NT2/D1 (cell line): ENCODE measurements at regions not wholly inside any gene's neighbourhood (a gene's known extent, or its start where the extent isn't known, plus 50 kb on each side); places are given as distances from the start of the nearest gene placed in this dataset.

Experiments used
- SUZ12 ChIP-seq: IDR thresholded peaks from 2 replicates; pipeline ENCODE4 v1.6.1; 2011; ENCODE audit not compliant: insufficient read length, insufficient read depth; ENCODE audit errors: extremely low read depth
- YY1 ChIP-seq: IDR thresholded peaks from 2 replicates; pipeline ENCODE4 v1.6.1; 2011; ENCODE audit not compliant: insufficient read length, insufficient read depth
- ZNF274 ChIP-seq: IDR thresholded peaks from 2 replicates; pipeline ENCODE4 v1.6.1; 2011; ENCODE audit warnings: mild to moderate bottlenecking, low read depth, low read length

GRCh38 chr1:177366091-177366490 is 195.3 kb downstream of the BRINP2 start:
- TF ChIP-seq YY1 (no peak), ZNF274 (no peak), SUZ12 (no peak)
